SK-N-SH (cell line): ENCODE measurements at regions not wholly inside any gene's neighbourhood (a gene's known extent, or its start where the extent isn't known, plus 50 kb on each side); places are given as distances from the start of the nearest gene placed in this dataset.

Experiments used
- CTCF ChIA-PET: fragments of 300-600, 350-600 bp; formaldehyde crosslinking; extraction: SDS; loops from one replicate; lab custom pipeline; 2021; lab: Yijun Ruan, JAX
- POLR2A ChIA-PET: fragments of 350-600 bp; sonication (Branson Sonifier 250); formaldehyde crosslinking; extraction: SDS; loops from one replicate; lab custom pipeline; 2020; ENCODE audit warnings: antibody characterized with exemption, inconsistent platforms; lab: Yijun Ruan, JAX
- DNase-seq: peaks from one replicate; pipeline ENCODE4 v3.0.0; 2012
- H2AFZ ChIP-seq: fragments of 200-600 bp; sonication (generic); 2 replicates; pipeline ENCODE4 v1.8.1; 2016; ENCODE audit warnings: antibody characterized with exemption, mild to moderate bottlenecking, low read depth
- H3F3A ChIP-seq: fragments of 200-600 bp; sonication (generic); replicated peaks from 2 replicates; pipeline ENCODE3; 2016; ENCODE audit warnings: antibody characterized with exemption, mild to moderate bottlenecking; ENCODE audit not compliant: insufficient read depth
- H3K27ac ChIP-seq, 2 experiments: fragments of 200-500 bp in 1 of 2; fragments of 200-600 bp in 1 of 2; sonication (Bioruptor generic) in 1 of 2; sonication (generic), shearing (Covaris generic) in 1 of 2; 2 replicates each; pipeline versions ENCODE4 v1.5.1 to v1.6.1; 2014 to 2016; ENCODE audit warnings: low read depth in 2 of 2, inconsistent platforms in 1 of 2, low read length in 1 of 2, mild to moderate bottlenecking in 1 of 2, mixed read lengths in 1 of 2
- H3K27me3 ChIP-seq: fragments of 200-600 bp; sonication (generic), shearing (Covaris generic); 2 replicates; pipeline ENCODE4 v1.6.1; 2016; ENCODE audit warnings: mixed run types; ENCODE audit not compliant: insufficient read depth
- H3K36me3 ChIP-seq, 2 experiments: fragments of 200-500 bp in 1 of 2; fragments of 200-600 bp in 1 of 2; sonication (Bioruptor generic) in 1 of 2; sonication (generic) in 1 of 2; replicated peaks in 1 of 2; 2 replicates each; pipeline versions ENCODE3 to v1.5.1; 2014 to 2016; ENCODE audit warnings: low read length in 1 of 2, mild to moderate bottlenecking in 1 of 2; ENCODE audit not compliant: insufficient read depth in 2 of 2, control insufficient read depth in 1 of 2
- H3K4me1 ChIP-seq, 2 experiments: fragments of 200-500 bp in 1 of 2; fragments of 200-600 bp in 1 of 2; sonication (Bioruptor generic) in 1 of 2; sonication (generic), shearing (Covaris generic) in 1 of 2; 2 replicates each; pipeline versions ENCODE4 v1.5.1 to v1.6.1; 2014 to 2016; ENCODE audit warnings: low read depth in 1 of 2, low read length in 1 of 2, mixed run types in 1 of 2; ENCODE audit not compliant: insufficient read depth in 2 of 2, control insufficient read depth in 1 of 2
- H3K4me2 ChIP-seq: fragments of 200-600 bp; sonication (generic), shearing (Covaris generic); 2 replicates; pipeline ENCODE4 v1.6.1; 2017; ENCODE audit warnings: mixed run types
- H3K4me3 ChIP-seq, 2 experiments: fragments of 200-500 bp in 1 of 2; fragments of 200-600 bp in 1 of 2; sonication (Bioruptor generic) in 1 of 2; sonication (generic), shearing (Covaris generic) in 1 of 2; 2 replicates each; pipeline versions ENCODE4 v1.5.1 to v1.8.1; 2014 to 2016; ENCODE audit warnings: low read depth in 2 of 2, inconsistent platforms in 1 of 2, low read length in 1 of 2, mild to moderate bottlenecking in 1 of 2, mixed read lengths in 1 of 2, moderate library complexity in 1 of 2
- H3K79me2 ChIP-seq: fragments of 200-600 bp; sonication (generic); 2 replicates; pipeline ENCODE4 v1.8.1; 2017; ENCODE audit warnings: mild to moderate bottlenecking; ENCODE audit not compliant: insufficient read depth
- H3K9ac ChIP-seq: fragments of 200-600 bp; sonication (generic); 2 replicates; pipeline ENCODE4 v1.6.1; 2017; ENCODE audit warnings: mixed run types
- H3K9me2 ChIP-seq: fragments of 200-600 bp; sonication (generic); 2 replicates; pipeline ENCODE4 v1.6.1; 2017; ENCODE audit warnings: mixed run types
- H3K9me3 ChIP-seq: fragments of 200-600 bp; sonication (generic); 2 replicates; pipeline ENCODE4 v1.6.1; 2017; ENCODE audit warnings: mixed run types, mild to moderate bottlenecking, moderate library complexity
- H4K20me1 ChIP-seq: fragments of 200-600 bp; sonication (generic); 2 replicates; pipeline ENCODE4 v1.6.1; 2017; ENCODE audit warnings: mild to moderate bottlenecking, mixed run types; ENCODE audit not compliant: insufficient read depth
- FOSL2 ChIP-seq: IDR thresholded peaks from 2 replicates; pipeline ENCODE4 v1.4.0; 2012; ENCODE audit warnings: low read depth, mild to moderate bottlenecking, moderate library complexity, borderline replicate concordance
- JUND ChIP-seq: IDR thresholded peaks from 2 replicates; pipeline ENCODE4 v1.4.0; 2012
- NFIC ChIP-seq: IDR thresholded peaks from 2 replicates; pipeline ENCODE4 v1.4.0; 2012; ENCODE audit warnings: borderline replicate concordance
- NRF1 ChIP-seq: IDR thresholded peaks from 2 replicates; pipeline ENCODE4 v1.6.1; 2012; ENCODE audit warnings: low read depth, mild to moderate bottlenecking, low read length
- POLR2AphosphoS5 ChIP-seq: IDR thresholded peaks from 2 replicates; pipeline ENCODE4 v1.6.1; 2012; ENCODE audit warnings: low read depth, low read length
- RCOR1 ChIP-seq: fragments of 150-350 bp; IDR thresholded peaks from 2 replicates; pipeline ENCODE4 v1.6.1; 2017; ENCODE audit warnings: antibody characterized with exemption, low read length
- SIN3A ChIP-seq: IDR thresholded peaks from 2 replicates; pipeline ENCODE4 v1.6.1; 2012; ENCODE audit warnings: low read depth, mild to moderate bottlenecking, low read length, moderate library complexity, borderline replicate concordance
- TCF12 ChIP-seq: IDR thresholded peaks from 2 replicates; pipeline ENCODE4 v1.4.0; 2012
- TEAD4 ChIP-seq: IDR thresholded peaks from 2 replicates; pipeline ENCODE4 v1.4.0; 2012; ENCODE audit warnings: mild to moderate bottlenecking, borderline replicate concordance; ENCODE audit not compliant: insufficient read depth
- WGBS: methylation state at CpG from one replicate; pipeline ENCODE4 v1.1.6; 2017; ENCODE audit warnings: low lambda C conversion rate; 5-methylcytosine and 5-hydroxymethylcytosine counted together
- TF ChIP-seq, protein P1 (sequence below): IDR thresholded peaks from 2 replicates; pipeline ENCODE4 v1.6.1; 2012; ENCODE audit warnings: mild to moderate bottlenecking, low read depth, low read length, moderate library complexity

DNA sequence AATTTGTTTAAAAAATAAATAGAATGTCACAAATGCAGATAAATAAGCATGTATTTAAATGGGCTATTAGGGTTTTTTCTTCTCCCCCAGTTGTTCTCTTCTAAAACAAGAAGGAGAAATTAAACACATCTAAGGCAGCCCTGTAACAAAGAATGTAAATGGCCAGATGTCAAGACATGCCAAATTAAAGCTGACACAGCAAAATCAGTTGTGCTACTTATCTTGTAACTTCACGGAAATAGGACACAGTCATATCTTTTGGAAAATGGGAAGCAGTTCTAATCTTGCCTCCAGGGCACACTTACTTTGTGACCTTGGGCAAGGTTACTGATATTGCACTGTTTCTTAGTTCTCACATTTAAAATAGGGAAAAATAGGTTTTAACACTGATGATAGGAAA is 200.1 kb upstream of the NRXN1 start (continued):
- TF ChIP-seq, protein P1, sequence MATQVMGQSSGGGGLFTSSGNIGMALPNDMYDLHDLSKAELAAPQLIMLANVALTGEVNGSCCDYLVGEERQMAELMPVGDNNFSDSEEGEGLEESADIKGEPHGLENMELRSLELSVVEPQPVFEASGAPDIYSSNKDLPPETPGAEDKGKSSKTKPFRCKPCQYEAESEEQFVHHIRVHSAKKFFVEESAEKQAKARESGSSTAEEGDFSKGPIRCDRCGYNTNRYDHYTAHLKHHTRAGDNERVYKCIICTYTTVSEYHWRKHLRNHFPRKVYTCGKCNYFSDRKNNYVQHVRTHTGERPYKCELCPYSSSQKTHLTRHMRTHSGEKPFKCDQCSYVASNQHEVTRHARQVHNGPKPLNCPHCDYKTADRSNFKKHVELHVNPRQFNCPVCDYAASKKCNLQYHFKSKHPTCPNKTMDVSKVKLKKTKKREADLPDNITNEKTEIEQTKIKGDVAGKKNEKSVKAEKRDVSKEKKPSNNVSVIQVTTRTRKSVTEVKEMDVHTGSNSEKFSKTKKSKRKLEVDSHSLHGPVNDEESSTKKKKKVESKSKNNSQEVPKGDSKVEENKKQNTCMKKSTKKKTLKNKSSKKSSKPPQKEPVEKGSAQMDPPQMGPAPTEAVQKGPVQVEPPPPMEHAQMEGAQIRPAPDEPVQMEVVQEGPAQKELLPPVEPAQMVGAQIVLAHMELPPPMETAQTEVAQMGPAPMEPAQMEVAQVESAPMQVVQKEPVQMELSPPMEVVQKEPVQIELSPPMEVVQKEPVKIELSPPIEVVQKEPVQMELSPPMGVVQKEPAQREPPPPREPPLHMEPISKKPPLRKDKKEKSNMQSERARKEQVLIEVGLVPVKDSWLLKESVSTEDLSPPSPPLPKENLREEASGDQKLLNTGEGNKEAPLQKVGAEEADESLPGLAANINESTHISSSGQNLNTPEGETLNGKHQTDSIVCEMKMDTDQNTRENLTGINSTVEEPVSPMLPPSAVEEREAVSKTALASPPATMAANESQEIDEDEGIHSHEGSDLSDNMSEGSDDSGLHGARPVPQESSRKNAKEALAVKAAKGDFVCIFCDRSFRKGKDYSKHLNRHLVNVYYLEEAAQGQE: no peak

DNA sequence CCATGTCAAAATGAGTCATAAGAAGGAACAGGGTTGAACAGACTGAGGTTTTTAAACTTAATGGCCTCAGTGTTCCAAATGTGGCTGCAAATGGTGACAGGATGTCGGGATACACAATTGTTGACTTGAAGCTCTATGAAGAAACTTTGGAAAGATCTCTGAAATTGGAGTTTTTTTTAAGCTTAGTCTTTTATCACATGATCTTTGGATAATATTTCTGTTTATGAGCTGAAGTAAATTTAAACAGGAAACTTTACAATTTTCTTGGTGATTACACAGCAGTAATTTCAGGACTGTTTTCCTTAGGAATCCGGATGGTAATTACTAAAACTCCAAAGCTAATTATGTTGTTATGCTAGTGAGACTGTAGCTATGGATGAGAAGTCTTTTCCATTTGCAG is 199.1 kb upstream of the NRXN1 start:
- POLR2A ChIA-PET: no interaction called here
- WGBS: 18% methylated on average over 2 of the region's 2 CpGs

More for the DNA sequence above, 199.1 kb upstream of the NRXN1 start:
- Histone ChIP-seq H3K79me2 (no peaks in the 10 kb centered on the region), H3K27ac (no peak overlapping the region), H3K4me3 (no peak overlapping the region), H3F3A (no peaks in the 10 kb centered on the region), H3K9me2 (no peaks in the 10 kb centered on the region), H3K9me3 (no peaks in the 10 kb centered on the region), H3K27me3 (no peaks in the 10 kb centered on the region), H3K36me3 (no peaks in the 10 kb centered on the region), H2AFZ (no peak overlapping the region), H3K4me1 (no peaks in the 10 kb centered on the region), H3K9ac (no peak overlapping the region), H3K4me2 (no peak overlapping the region), H4K20me1 (no peaks in the 10 kb centered on the region)
- no peak for DNase-seq
- CTCF ChIA-PET: interaction anchor here (1.0 kb wide), 1 partner anchor 695 kb away, joined by 3 read pairs; no protein-coding TSS in a partner anchor
- no peak for TF ChIP-seq POLR2AphosphoS5
- TF ChIP-seq NRF1: no peak
- TF ChIP-seq, protein P1: no peak
- TF ChIP-seq NFIC: no peak
- TF ChIP-seq TEAD4: no peak
- TF ChIP-seq RCOR1: no peak
- no peak for TF ChIP-seq TCF12
- no peak for TF ChIP-seq SIN3A
- TF ChIP-seq JUND: no peak
- no peak for TF ChIP-seq FOSL2
